NCI-H1092 (cell line): ENCODE measurements at regions not wholly inside any gene's neighbourhood (a gene's known extent, or its start where the extent isn't known, plus 50 kb on each side); places are given as distances from the start of the nearest gene placed in this dataset.
"Not testable (repeated sequence)": the region's sequence is repeated elsewhere in the genome, so short reads cannot be mapped to it uniquely, and the experiment has no call there.

ENCODE experiments used
- DNase-seq: peaks from one replicate; lab custom pipeline; 2025; lab: John Stamatoyannopoulos, UW

DNA sequence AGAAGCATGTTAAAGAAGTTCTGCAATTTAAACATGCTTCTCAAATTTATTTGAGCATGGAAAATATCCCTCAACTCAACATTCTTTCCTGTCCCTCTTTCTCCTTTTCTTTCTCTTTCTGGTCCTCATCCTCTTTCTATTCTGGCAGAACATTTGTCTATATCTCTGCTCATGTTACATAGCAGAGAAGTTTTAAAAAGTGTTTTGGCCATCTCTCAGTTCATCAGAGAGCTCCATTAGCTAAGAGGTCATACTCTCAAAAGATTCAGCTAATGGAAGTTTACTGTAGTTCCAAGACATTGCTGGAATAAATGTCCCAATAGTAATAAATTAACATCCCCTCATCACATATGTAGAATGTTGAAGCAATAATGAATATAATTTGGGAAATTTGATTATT, 53.5 kb downstream of the XCL2 start:
- no peak for DNase-seq

DNA sequence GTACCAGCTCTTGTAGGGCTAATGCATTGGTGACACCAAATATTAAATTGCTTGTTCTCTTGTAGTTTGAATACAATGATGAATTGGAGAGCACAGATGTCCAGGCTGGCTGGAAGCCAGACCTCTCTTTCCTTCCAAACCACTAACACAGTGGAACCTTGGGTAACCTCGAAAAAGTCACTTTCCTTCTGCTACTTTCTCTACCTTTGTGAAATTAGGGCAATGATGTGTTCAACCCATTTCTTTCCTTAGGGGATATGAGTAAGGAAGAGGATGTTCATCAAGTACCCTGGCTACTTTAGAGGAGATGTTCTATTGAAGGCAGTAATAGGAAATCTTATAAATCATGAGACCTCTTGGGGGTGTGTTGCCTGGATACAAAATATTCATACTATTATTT, 55.7 kb downstream of the XCL2 start:
- DNase-seq: no peak

- DNase-seq: not testable (repeated sequence)
These were observed 57.0 kb downstream of the XCL2 start for GRCh38 chr1:168486820-168487219.

GRCh38 chr1:168485048-168485447, 58.7 kb downstream of the XCL2 start:
- DNase-seq: no peak

DNA sequence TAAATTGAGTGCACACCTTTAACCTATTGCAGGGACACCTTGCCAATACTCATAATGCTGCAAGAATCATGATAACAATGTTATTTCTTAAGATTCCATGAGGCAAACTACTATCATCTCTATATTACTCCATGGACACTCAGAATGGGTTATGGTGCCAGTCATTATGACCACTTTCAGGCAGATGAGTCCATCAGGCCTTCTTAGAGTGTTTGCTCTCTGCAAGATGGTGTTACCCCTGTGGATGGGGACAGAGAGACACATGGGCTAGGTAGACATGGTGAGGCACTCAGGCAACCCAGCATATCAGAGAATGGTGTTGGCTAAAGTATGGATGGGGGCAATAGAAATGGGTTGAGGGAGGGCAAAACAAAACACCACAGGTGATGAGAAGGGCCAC, 59.7 kb downstream of the XCL2 start:
- no peak for DNase-seq

DNA sequence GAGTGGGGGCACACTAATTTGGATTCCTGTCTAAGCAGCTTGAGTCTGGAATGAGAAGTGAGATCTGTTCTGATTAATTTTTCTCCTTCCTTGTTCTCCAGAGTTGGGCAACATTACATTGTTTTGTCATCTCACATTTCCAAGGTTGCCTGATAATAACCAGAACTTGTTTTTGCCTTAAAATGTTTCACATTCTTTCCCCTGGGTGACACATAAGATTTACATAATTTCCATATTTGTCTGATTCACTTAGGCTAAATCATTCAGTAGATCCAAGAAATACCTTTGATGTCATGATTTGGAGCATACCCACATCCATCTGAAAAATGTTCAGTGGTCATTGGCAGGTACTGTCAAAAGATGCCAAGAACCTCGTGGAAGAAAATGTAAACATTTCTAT, 60.3 kb downstream of the XCL2 start:
- DNase-seq: no peak

DNA sequence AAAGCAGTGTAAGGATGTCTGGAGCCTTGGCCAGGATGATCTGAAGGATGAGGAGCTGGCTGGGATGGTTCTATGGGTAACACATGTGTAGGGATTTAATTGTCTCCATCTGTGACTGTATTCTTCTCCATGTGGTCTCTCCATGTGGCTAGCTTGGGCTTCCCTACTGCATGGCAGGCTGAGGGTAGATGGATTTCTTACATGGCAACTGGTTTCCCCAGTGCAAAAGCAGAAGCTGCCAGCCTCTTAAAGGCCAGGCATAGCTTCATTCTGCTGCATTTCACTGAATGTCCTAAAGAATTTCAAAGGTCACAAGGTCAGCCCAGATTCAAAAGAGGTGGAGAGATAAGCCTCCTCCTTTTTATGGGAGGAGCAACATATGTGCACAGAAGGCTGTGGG, 61.7 kb downstream of the XCL2 start:
- DNase-seq: no peak

DNA sequence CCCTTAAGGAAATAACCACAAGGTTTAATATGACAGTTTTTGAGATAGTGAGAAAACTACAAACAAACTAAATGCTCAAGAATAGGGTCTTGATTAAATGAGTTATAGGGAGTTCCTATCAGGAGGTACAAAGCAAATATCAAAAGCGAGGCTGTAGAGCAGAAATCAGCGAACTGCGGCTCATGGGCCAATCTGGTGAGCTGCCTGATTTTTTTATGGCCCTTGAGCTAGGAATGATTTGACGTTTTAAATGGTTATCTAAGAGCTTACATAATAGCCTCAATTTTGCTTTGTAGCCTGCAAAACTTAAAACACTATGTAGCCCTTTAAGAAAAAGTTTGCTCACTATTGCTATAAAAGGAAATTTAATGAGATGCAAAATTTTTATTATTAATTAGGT, 62.2 kb downstream of the XCL2 start:
- DNase-seq: no peak

DNA sequence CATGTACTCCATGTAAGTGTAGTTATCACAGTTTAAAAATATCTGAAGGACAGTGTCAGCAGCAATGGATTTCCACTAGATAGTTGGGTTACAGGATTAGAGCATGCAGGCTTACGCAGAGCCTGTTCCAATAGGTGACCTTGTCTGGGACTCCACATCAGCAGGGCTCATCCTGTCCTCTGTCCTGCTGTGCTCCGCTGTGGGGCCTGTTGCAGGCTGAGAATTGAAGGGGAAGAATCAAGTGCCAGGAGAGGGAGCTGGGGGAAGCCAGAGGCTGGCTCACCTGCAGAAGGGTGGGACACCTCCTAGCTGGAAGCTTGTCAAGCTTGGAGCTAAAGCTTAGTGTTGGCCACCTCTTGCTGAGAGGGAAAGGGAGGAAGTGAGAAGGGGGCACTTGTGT, 62.8 kb downstream of the XCL2 start:
- DNase-seq: no peak

DNA sequence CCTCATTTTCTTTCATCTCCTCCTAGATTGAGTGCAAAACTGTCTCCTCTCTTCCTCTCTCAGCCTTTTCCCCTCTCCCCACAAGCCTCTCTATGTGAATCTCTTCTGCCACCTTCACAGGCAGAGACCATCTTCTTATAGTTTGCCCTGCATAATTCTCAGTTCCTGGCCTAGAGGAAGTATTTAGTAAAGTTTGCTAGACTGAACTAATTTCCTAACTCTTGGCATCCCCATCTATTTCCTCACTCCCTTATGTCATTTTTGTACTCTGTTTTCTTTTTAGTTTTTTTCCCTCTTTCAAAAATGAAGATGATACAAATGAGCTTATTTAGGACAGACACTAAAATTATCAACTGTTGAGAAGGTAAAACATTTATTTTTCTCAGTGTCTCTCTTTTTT, 66.0 kb downstream of the XCL2 start:
- no peak for DNase-seq

- no peak for DNase-seq
These were observed 67.0 kb downstream of the XCL2 start for GRCh38 chr1:168476588-168477385.

DNA sequence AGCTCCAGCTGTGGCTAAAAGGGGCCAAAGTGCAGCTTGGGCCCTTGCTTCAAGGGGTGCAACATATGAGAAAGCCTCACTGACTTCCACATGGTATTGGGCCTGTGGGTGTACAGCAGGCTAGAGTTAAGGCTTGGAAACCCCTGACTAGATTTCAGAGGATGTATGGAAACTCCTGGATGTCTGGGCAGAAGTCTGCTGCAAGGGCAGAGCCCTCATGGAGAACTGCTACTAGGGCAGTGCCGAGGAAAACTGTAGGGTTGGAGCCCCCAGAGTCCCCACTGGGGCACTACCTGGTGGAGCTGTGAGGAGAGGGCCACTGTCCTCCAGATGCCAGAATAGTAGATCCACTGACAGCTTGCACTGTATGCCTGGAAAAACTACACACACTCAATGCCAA, 69.5 kb downstream of the XCL2 start:
- no peak for DNase-seq

- DNase-seq: no peak
These were observed 70.7 kb downstream of the XCL2 start for GRCh38 chr1:168473126-168473525.

- DNase-seq: no peak
These were observed 71.6 kb downstream of the XCL2 start for GRCh38 chr1:168472223-168472622.

DNA sequence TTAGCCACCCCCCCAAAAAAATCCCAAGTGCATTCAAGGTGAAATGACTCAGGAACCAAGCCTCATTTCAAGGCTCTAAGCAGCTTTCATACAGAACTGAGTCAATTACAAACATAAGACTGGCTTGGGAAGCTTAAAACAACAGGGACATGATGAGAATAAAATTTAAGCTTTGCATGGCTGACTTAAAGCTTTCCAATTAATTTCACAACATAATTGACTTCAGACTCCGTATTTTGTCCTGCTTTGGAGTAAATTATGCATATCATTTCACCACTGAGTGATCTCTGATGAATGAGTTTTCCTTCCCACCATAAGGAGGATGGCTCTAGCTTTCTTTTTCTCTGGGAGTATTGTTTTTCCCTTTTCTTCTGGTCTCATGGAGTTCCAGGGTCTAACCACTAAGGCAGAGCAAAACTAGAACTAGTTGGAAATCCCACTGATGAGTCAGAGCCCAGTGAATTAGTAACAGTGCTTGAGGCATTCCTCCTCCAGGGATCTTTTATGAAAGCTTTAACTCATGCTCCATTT, 72.8 kb downstream of the XCL2 start:
- DNase-seq: no peak

DNA sequence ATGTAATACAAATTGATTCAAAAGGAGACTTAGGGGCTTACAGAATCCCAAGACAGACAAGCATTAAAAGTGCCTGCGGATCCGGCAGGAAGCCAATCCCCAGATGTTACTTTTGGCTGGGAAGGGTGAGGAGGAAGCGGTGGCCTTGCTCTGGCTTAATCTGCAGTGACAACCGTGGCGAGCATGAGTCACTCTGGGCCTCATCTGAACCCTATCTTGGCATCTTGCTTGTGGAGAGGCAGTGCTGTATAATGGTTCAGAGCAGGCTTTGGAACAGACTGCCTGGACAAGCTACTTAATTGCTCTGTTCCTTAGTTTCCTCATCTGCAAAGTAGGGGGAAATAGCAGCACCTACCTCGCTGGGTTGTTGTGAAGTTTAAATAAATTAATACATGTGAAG, 74.1 kb downstream of the XCL2 start:
- no peak for DNase-seq

DNA sequence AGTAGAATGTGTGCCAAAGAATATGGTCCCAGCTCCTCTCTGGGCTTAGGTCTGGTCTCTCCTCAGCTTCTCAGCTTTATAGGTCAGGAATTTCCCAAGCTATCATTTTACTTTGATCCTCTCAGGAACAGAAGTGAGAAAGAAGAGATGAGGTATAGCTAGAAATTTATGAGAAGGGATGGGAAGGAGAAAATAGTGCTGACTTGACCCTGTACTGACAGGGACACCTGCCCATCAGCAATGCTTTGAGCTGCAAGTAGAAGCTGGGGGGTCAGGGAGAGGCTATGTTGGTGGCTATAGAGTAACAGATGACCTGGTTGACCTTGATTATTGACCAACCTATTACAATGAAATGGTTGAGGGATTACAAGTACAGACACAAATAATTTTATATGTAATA, 75.0 kb downstream of the XCL2 start:
- no peak for DNase-seq

DNA sequence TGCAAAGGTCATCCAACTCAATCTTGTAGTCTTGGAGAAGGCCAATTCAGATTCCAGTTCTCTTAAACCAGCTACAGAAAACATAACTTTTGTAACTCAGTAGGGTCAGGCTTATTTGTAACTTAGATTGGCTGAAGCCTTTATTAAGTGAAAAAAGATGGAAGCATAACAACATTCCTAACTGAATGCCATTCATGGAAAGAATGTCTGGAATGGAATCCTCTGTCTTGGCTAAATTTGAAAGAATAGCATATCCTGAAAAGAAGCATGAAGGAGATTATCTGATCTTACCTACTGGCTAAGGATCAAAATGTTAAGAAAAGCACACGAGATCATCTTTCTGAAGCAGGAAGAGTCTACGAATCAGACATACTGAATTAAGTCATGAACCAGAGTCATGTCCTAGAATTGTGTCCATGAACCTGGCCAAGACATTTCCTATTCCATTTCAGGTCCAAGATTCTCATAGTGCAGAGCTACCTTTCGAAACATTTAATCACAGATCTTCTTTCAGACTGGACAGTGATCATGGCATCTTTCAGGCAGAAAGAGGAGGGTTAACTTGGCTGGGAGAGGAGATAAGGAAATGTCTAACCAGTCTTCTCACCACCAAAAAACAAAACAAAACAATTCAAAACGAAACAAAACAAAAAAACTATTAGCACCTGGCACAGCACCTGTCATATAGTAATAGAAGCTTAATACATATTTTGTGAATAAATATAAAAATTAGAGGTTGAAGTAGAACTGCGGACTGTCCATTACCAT, 75.6 kb downstream of the XCL2 start:
- DNase-seq: no peak

DNA sequence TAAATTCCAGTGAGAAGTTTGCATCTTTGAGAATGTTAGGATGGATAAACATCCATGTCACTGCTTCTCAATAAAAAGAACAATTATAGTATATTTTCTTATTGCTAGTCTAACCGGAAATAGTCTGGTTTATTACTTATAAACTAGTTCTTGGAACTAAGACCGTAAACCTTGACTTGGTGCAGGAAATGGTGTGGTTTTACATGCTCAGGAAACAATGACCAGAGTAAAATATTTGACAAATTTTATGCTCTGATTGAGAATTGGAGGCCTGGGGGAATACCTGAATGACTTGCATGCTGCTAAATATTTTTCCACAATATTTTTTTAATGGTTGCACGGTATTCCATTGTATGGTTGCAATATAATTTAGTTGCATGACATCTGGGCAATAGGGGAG, 76.3 kb downstream of the XCL2 start:
- no peak for DNase-seq

GRCh38 chr1:168466714-168467131, 77.1 kb downstream of the XCL2 start:
- no peak for DNase-seq

GRCh38 chr1:168466092-168466713, 77.6 kb downstream of the XCL2 start:
- DNase-seq: peak; percentile 64

GRCh38 chr1:168461108-168461507, 82.7 kb downstream of the XCL2 start:
- not testable (repeated sequence) for DNase-seq

- DNase-seq: not testable (repeated sequence)
These were observed 86.5 kb downstream of the XCL2 start for GRCh38 chr1:168457296-168457695.
